ENCODE measurements at regions not wholly inside any gene's neighbourhood (a gene's known extent, or its start where the extent isn't known, plus 50 kb on each side); places are given as distances from the start of the nearest gene placed in this dataset.
"Not testable (repeated sequence)": the region's sequence is repeated elsewhere in the genome, so short reads cannot be mapped to it uniquely, and the experiment has no call there.

DNA sequence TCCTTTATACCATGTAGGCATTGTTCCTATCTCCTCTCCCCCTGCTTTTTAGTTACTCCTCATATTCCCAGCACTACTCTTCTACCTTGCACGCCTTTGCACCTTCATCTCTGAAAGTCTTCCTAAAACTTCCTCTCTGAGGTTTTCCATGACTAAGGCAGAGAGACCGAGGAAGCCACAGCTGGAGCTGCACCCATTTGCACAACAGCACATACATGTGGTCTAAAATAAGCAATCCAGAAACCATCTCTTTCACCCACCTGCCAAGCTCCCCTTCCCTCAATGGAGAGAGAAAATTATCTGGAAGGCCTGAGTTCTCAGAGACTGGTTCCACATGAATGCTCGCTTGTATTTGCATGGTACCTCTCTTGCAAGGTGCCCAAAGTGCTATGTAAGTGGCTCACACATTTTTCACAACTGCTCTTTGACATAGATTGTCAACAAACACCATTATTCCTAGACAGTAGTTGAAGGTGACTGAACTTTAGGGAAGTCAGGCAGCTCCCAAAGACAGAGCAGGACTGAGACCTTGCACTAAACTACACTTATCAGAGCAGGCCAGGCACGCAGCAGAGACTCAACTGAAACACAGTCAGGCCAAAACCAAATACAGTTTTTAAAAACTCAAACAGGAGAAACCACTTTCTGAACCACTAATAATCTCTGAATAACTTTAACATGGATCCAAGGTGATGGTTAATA, 313.2 kb downstream of the TFAP2A start:
- DNase-seq: no peak

DNA sequence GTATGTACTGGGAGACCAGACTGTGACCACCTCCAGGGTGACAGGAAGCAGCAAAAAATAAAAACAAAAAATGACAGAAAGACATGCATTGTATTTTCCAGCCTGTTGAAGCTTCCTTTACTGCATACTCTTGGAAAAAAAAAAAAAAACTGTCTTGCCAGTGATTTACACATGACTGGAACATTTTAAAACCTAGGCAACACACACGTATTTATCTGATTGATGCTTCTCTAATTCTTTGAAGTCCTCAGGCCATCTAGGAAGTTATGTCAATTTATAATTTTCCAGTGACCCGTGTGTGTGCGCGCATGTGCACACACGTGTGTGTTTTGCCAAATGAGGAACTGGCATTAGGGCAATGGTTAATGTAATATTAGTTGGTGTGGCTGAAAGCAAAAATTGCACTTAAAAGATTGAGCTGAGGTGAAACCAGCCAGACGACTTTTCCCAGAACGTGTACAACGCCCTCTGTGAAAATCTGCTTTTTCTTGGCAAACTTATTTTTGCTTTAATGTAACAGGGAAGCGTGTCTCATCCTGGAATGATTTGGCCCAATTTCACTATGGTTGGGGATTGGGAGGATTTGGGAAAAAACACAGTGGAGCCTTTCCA, 315.2 kb downstream of the TFAP2A start:
- no peak for DNase-seq

DNA sequence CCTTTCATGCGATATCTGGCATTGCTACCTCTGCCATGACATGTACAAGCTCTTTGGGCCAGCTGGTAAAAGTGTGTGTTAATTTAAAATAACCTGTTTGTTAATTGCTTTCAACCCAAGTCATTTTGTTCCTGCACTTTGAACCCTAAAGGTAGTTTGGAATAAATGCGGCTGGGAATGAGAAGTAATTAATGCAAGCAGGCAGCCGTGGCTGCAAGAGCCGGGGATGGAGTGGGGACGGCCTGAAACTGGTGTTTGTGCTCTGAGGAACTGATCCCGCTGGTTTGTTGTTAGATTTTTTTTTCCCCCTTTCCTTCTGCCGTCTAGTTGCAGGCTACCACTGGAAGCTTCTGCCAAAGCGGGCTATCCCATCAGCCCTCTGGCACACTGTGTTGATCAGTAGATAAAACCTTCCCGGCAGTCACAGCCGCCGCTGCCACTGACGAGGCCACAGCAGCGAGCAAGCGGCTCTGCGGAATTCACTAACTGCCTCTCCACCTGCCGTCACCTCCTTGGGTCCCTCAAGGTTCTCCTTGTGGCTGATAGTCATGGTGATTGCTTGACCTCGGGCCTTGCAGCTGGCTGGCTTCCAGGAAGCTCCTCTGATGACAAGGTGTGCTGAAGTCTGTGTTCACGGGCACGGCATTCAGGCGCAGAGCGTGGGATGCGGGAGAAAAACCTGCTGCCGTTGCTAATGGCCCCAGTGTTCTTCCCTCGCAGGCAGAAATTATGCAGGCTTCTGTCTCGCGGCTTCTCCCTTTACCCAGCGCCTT, 315.9 kb downstream of the TFAP2A start:
- peak; percentile 6 for DNase-seq

DNA sequence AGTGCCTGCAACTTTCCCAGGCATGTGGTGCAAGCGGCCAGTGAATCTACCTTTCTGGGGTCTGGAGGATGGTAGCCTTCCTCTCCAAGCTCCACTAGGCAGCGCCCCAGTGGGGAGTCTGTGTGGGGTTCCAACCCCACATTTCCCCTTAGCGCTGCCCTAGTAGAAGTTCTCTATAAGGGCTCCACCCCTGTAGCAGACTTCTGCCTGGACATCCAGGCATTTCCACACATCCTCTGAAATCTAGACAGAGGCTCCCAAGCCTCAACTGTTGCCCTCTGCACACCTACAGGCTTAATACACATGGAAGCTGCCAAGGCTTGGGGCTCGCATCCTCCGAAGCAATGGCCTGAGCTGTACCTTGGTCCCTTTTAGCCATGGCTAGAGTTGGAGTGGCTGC, 321.6 kb downstream of the TFAP2A start:
- no peak for DNase-seq

DNA sequence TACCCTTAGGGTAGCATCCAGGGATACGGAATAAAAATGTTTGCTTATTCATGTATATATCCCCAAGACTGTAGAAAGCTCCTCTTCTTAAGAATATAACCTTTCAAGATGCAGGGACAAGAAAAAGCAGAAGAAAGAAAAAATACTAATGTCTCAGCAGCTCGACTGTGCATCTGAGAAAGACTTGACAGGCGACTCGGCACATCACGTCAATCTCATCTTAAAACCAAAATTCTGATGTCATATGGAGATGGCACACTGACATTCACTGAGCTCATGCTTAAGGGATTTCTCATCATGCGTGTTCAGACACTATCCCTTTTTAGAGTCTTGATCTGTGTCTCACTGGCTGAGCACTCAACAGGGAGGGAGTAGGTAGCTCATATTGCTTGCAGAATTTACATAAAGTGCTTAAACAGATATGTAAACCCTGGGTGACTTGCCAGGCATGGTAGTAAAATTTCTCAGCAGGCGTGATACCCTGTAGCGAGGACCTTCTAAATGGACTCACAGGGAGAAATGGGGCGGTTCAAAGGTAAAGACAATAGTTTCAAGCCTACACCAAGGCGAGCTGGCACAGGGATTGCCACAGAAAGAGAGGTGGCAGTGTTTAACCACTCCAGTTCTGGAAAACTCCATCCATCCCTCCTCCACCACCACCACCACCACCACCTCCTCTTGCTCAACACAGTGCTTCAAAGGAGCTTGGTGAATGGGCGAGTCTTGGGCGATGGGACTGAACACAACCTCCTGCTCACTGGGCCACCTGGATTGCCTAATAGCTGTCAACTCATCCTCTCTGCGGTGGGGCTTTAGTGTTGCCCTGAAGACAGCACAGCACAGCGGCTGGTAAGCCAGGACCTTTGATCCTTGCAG, 330.5 kb downstream of the TFAP2A start:
- DNase-seq: no peak

DNA sequence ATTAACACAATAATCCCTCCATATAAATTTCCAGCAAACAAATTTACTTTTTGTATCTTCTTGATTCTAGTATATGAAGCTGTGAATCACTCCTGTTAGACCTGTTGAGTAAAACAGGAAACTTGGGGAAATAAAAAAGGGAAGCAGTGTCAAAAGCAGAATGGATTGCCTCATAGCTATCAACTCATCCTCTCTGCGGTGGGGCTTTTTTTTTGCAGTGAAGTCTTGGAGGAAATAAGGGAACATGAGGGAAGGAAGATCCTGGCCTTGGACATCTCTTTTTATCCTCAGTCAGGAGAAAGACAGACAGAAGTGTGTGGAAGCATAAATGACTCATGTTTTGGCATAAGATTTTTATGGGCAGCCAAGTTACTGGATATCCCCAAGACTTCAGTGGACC, 332.5 kb downstream of the TFAP2A start:
- no peak for DNase-seq

DNA sequence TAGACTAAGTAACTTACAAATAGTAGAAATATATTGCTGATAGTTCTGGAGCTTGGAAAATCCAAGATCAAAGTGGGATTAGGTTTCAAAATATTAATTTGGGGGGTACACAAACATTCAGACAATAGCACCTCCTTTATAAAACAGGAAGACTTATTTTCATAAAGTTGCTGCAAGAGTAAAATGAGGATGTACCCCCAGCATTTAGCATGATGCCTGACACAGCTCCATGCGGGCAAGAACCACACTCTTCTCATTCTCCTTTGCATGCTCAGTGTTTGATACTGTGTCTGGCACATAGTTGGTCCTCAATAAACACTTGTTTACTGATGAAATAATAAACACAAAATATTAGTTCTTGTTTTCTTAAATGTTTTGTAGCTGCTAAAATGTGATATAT, 332.9 kb downstream of the TFAP2A start:
- DNase-seq: no peak

DNA sequence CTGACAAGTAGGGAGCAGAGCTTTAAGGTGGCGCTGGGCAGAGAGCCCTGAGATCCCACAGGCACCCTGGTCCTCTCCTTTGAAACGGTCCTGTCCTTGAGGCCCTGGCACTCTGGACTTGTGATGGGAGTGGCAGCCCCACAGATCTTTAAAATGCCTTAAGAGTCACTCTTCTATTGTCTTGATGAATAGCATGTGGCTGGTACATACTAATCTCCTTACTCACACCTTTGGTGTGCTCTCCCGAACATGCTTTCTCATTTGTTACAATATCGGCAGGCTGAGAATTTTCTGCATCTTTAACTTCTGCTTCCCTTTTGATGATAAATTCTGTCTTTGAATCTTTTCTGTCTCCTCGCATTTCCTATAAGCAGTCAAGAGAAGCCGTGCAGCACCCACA, 333.8 kb downstream of the TFAP2A start:
- no peak for DNase-seq

DNA sequence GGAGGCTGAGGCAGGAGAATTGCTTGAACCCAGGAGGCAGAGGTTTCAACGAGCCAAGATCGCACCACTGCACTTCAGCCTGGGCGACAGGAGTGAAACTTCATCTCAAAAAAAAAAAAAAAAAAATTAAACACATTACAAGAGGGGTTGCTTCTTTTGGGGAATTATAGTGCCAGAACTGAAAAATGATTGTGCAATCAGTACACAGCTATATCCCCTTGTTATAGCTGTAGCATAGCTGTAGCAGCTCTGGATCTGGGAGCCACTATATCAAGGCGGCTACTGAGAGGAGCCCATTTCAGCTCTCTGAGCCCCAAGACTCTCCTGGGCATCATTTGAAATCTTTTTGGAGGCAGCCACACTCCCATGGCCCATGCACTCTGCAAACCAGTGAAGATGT, 334.3 kb downstream of the TFAP2A start:
- DNase-seq: no peak

DNA sequence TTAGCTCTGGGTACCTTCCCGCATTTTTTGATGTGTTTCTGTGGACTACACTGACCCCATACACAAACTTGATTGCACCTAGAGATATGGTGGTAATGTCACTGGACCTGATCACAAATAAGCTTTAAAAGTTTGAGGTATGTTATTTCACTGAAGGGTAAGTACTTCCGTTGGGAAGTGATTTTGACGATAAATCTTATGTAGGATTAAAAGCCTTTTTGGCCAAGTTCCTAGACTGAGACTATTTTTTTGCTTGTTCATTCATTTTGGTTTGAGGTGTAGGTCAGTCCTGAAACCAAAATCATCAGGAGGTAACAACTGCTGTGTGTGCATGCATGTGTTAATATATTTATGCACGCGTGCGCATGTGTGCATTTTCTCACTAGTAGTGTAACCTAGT, 336.3 kb downstream of the TFAP2A start:
- DNase-seq: no peak

DNA sequence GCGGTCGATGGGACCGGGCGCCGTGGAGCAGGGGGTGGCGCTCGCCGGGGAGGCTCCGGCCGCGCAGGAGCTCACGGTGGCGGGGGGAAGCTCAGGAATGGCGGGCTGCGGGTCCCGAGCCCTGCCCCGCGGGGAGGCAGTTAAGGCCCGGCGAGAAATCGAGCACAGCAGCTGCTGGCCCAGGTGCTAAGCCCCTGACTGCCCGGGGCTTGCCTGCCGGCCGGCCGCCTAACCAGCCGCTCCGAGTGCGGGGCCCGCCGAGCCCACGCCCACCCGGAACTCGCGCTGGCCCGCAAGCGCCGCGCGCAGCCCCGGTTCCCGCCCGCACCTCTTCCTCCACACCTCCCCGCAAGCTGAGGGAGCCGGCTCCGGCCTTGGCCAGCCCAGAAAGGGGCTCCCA, 340.1 kb downstream of the TFAP2A start:
- not testable (repeated sequence) for DNase-seq

DNA sequence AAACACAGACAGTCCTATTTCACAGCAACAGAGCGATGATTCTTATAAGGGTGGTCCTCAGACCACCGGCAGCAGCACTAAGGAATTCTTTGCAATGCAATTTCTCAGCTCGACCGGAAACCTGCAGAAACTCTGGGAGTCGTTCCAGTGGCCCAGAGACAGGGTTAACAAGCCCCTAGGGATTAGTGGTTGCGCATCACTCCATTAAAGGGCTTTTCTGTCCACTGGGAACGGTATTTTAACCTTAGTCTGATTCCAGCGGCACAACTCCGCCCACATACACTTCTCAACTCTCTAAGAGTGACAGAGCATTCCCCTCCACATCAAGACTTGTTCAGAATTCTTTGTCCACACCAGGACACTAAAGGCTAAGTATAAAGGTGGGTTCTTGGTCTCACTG, 341.5 kb downstream of the TFAP2A start:
- no peak for DNase-seq

DNA sequence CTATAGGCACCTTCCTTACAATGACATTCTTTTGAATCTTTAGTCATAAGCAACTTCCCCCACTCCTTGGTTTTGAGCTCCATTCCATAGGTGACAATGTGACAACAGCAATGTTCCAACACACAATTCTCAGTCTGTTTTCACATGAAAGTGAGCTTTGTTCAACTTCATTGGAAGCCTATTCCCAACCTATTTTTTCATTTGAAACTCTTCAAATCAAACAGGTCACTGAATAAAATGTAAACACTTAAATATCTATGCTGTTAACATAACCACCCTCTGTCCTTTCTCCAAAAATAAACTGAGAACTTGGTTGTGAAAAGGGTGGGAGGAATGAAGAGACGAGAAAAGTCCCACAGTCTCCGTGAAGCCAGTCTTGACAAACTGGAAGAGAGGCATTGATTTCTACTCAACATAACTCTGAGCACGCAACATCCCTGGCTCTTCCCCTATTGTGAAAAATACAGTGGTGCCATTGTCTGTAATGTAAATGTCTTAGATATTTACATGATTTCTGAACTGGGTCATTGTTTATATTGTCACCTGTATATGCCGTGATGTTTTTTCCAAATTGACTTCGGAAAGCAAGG, 343.1 kb downstream of the TFAP2A start:
- no peak for DNase-seq

DNA sequence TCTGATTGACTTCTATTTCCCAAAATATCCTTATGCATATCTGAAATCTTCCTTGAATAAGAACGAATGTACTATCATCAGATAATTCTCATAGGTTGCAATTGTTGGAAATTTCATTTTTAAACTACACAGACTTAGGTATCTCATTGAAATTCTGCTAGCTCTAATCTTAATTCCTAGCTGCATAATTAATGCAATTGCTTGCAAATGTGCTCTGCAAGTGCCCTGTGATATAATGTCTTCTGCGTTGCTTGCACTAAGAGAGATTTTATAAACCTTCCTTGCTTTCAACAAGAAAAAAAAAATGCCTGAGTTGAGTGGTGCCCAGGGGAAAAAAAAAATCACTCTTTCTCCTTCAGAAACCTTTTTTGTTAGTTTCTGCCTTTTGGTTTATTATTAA, 354.9 kb downstream of the TFAP2A start:
- no peak for DNase-seq

DNA sequence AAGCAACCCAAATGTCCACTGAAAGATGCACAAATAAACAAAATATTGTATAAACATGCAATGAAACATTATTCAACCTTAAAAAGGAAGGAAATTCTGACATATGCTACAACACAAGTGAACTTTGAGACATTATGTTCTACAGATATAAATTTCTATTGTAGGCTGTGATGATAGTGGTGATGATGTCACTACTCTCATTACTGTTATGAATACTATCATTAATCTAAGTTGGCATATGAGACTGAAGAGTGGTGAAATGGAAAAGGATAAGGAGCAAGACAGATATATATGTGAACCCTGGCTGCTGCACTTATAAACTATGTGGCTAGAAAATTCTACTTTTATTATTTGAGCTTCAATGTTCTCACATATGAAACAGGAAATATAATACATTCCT, 360.2 kb downstream of the TFAP2A start:
- DNase-seq: no peak

DNA sequence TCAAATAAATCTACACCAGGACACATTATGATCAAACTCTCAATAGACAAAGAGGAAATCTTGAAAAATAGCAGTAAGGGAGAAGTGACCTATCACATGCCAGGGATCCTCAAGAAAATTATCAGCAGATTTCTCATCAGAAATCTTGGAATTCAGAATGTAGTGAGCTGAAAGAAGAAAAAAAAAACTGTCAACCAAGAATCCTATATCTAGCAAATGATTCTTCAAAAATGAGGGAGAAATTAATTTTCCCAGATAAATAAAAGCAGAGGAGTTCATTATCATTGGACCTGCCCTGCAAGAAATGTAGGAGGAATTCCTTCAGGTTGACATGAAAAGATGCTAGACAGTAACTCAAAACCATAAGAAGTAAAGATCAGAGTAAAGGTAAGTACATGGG, 363.6 kb downstream of the TFAP2A start:
- no peak for DNase-seq

DNA sequence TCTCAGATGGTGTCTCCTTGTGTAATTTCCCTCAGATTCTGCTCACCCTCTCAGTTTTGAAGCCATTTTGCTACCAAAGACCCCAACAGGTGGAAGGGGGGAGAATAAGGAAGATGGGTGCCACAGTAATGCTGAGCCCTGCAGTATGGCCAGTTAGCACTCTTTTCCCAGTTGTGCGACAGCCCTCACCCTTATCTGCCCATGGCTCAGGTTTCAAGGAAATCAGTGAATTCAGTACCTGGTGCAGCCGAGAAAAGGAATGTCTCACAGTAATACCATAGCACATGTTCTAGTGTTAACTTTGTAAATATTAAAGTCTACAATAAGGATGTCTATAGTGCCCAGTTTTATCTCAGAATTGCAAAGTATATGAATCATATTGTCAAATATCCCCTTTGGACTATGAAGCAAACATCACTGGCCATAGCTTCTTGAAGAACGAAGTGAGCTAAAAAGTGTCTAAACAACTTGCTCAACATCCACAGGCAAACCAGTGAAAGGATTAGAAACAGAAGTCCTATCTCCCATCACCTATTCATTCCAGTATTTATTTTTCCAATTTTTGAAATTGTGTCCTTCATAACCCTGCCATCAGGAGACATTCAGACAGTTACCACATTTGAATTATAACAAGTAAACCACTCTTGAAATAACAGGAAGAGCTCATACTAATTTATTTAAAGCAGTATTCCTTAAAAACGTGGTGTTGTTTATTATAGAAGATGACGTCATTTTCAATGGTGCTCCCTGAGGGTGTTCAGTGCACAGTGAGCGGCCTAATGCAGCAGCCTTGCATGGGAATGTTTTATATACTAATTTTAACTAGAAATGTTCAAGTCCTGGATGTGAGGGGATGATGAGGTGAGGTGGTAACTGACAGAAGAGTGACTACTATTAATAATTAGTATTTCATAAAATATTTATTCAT, 366.2 kb downstream of the TFAP2A start:
- no peak for DNase-seq

DNA sequence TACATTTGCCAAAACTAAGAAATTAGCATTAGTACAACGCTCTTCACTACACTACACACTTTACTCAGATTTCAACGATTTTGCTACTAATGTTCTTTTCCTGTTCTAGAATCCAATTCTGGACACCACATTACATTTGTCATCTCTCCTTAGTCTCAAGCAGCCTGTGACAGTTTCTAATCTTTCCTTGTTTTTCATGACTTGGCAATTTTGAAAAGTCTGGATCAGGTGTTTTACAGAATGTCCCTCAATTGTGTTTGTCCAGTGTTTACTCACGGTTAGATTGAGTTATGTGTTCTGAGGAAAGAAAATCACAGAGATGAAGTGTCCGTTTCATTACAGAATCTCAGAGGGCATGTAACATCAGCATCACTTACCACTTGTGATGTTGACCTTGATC, 372.6 kb downstream of the TFAP2A start:
- no peak for DNase-seq

DNA sequence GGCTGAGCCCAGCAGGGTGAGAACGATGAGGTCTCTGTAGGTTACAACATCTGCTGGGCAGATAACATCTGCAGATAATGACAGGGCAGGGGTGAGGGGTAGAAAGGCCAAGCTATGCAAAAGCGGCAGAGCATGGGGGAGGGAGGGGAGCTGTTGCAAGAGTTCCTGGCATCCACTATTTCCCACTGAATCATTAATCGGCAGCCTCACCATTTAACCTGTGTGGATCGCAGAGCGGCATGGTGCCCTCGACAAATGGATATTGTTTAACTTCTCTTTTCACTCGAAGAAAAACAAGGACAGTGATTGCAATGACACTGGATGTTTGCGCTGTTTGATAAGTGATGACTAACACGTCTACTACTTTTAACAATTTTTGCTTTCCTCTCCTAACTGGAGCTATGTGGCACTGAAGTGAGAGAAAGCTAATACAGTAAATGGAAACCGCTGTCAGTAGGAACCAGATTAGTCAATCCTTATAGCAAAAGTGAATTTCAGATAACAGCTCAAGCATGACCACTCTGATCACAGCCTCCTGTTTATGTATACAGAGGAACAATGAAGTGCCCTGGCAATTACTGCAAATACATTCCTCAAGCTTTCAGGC, 381.5 kb downstream of the TFAP2A start:
- peak; percentile 89 for DNase-seq

DNA sequence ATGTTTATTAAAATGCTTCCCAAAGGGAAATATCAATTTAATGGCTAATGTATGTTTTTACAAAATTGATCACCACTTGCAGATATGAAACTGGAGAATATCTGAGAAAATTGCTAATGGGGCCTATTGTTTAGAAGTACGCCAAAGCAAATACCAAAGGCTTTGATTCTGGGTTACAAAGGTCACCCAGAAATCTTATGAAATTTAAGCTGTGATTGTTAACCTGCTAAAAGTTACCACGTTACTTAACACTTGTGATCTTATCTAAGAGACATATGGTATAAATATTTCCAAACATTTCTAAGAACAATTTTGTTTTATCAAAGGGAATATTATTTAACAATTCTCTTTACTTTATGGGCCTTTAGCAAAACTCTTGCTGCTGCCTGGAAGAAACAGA, 383.3 kb downstream of the TFAP2A start:
- no peak for DNase-seq

DNA sequence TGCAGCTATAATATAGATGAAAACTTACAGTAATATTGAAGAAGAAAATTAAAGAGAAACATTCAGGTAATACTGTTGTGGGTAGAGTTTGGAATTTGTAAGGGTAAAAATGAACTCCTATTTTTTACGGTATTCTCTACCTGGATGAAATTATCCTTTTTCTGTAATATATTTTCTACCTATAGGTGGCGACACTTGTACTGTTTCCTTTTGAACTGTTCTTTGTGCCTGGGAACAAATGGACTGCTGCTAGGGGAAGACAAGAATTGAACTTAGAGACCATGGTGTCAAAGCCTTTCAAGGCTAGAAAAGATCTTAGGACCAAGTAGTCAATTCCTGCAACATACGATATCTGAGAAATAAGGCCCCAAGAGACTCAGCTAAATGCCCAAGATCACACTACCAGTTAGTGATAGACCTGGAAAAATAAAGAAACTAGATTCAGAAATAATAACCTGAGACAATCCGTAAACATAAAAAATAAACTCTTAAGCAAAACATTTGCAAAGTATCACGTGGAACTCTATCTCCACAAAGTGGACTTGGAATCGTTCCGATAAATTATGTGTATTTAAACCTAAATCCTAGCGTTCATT, 383.8 kb downstream of the TFAP2A start:
- peak; percentile 21 for DNase-seq
